GM23338 (cell line): ENCODE measurements at regions not wholly inside any gene's neighbourhood (a gene's known extent, or its start where the extent isn't known, plus 50 kb on each side); places are given as distances from the start of the nearest gene placed in this dataset.

Source experiments
- ATAC-seq: fragments of 200-7000 bp; cut with Tn5 transposase; 3 replicates; pipeline ENCODE4 v1.9.1; 2020
- DNase-seq: peaks from one replicate; pipeline ENCODE4 v3.0.0-alpha.2; 2015; ENCODE audit warnings: low spot score
- H2AFZ ChIP-seq: fragments of 200-600 bp; sonication (generic); 2 replicates; pipeline ENCODE4 v1.8.0; 2016; ENCODE audit warnings: antibody characterized with exemption, mild to moderate bottlenecking, moderate library complexity
- H3F3A ChIP-seq: fragments of 200-600 bp; sonication (generic); replicated peaks from 2 replicates; pipeline ENCODE4 v1.8.0; 2017; ENCODE audit warnings: antibody characterized with exemption, mixed run types, low read depth
- H3K27ac ChIP-seq: fragments of 200-600 bp; sonication (generic); 2 replicates; pipeline ENCODE4 v1.6.1; 2016; ENCODE audit warnings: low read depth
- H3K27me3 ChIP-seq: fragments of 200-600 bp; sonication (generic); 2 replicates; pipeline ENCODE4 v1.8.0; 2016; ENCODE audit warnings: mild to moderate bottlenecking, mixed run types, moderate library complexity; ENCODE audit not compliant: insufficient read depth
- H3K36me3 ChIP-seq: fragments of 200-600 bp; sonication (generic); 2 replicates; pipeline ENCODE4 v1.8.0; 2016; ENCODE audit warnings: mild to moderate bottlenecking; ENCODE audit not compliant: insufficient read depth
- H3K4me1 ChIP-seq: fragments of 200-600 bp; sonication (generic); 2 replicates; pipeline ENCODE4 v1.8.0; 2016; ENCODE audit warnings: mild to moderate bottlenecking, moderate library complexity; ENCODE audit not compliant: insufficient read depth
- H3K4me2 ChIP-seq: fragments of 200-600 bp; sonication (generic); 2 replicates; pipeline ENCODE4 v1.7.1; 2017; ENCODE audit warnings: mixed run types
- H3K4me3 ChIP-seq: fragments of 200-600 bp; sonication (generic); 2 replicates; pipeline ENCODE4 v1.6.1; 2016; ENCODE audit warnings: mixed run types
- H3K79me2 ChIP-seq: fragments of 200-600 bp; sonication (generic); replicated peaks from 2 replicates; pipeline ENCODE4 v1.8.0; 2017; ENCODE audit warnings: mild to moderate bottlenecking; ENCODE audit not compliant: insufficient read depth
- H3K9me2 ChIP-seq: fragments of 200-600 bp; sonication (generic); 2 replicates; pipeline ENCODE4 v1.8.0; 2017; ENCODE audit not compliant: insufficient read depth
- H4K20me1 ChIP-seq: fragments of 200-600 bp; sonication (generic); replicated peaks from 2 replicates; pipeline ENCODE4 v1.8.0; 2017; ENCODE audit warnings: mild to moderate bottlenecking; ENCODE audit not compliant: insufficient read depth
- H3K27ac Mint-ChIP-seq: 2 replicates; pipeline ENCODE4 v1.8.0; 2020; ENCODE audit warnings: inconsistent platforms, mild to moderate bottlenecking, moderate library complexity, mixed read lengths
- H3K27me3 Mint-ChIP-seq: 3 replicates; pipeline ENCODE4 v1.8.0; 2022; ENCODE audit warnings: low read depth, mild to moderate bottlenecking, moderate library complexity, mixed read lengths, inconsistent platforms; ENCODE audit not compliant: insufficient read depth, poor library complexity
- H3K36me3 Mint-ChIP-seq: 3 replicates; pipeline ENCODE4 v1.8.0; 2021; ENCODE audit warnings: low read depth, mild to moderate bottlenecking, inconsistent platforms, moderate library complexity, mixed read lengths
- H3K4me1 Mint-ChIP-seq: 3 replicates; pipeline ENCODE4 v1.8.0; 2020; ENCODE audit warnings: mild to moderate bottlenecking, inconsistent platforms, mixed read lengths
- H3K4me3 Mint-ChIP-seq: 3 replicates; pipeline ENCODE4 v1.8.0; 2021; ENCODE audit warnings: moderate library complexity, mild to moderate bottlenecking, inconsistent platforms, mixed read lengths
- H3K9me3 Mint-ChIP-seq: 3 replicates; pipeline ENCODE4 v1.8.0; 2020; ENCODE audit warnings: moderate library complexity, mild to moderate bottlenecking, inconsistent platforms, mixed read lengths
- CREB1 ChIP-seq: fragments of 250-450 bp; sonication (Bioruptor Pico); IDR thresholded peaks from 2 replicates; pipeline ENCODE4 v1.5.0; 2020; ENCODE audit warnings: low read depth, mild to moderate bottlenecking, moderate library complexity
- CTCF ChIP-seq, 2 experiments: fragments of 200-600 bp in 1 of 2; sonication (generic) in 1 of 2; conservative IDR thresholded peaks; 2 replicates each; pipeline versions ENCODE4 v1.5.1 to v1.6.1; 2016 to 2017; ENCODE audit warnings: antibody characterized with exemption in 2 of 2, low read depth in 2 of 2, mild to moderate bottlenecking in 2 of 2, moderate library complexity in 1 of 2
- EZH2 ChIP-seq: fragments of 200-600 bp; sonication (generic); IDR thresholded peaks from one replicate; pipeline ENCODE4 v1.8.0; 2017; ENCODE audit warnings: antibody characterized with exemption, mild to moderate bottlenecking, low read depth; ENCODE audit not compliant: unreplicated experiment
- EZH2phosphoT487 ChIP-seq: fragments of 200-600 bp; sonication (generic); IDR thresholded peaks from one replicate; pipeline ENCODE4 v1.8.1; 2018; ENCODE audit warnings: antibody characterized with exemption; ENCODE audit not compliant: unreplicated experiment
- JUNB ChIP-seq: IDR thresholded peaks from one replicate; pipeline ENCODE4 v1.6.1; 2016; ENCODE audit warnings: antibody characterized with exemption; ENCODE audit not compliant: unreplicated experiment
- NANOG ChIP-seq: IDR thresholded peaks from 2 replicates; pipeline ENCODE4 v1.6.1; 2016; ENCODE audit warnings: antibody characterized with exemption, borderline replicate concordance
- POLR2AphosphoS5 ChIP-seq: IDR thresholded peaks from 2 replicates; pipeline ENCODE4 v1.6.1; 2016; ENCODE audit warnings: antibody characterized with exemption, low read depth
- REST ChIP-seq: IDR thresholded peaks from one replicate; pipeline ENCODE4 v1.6.1; 2018; ENCODE audit warnings: antibody characterized with exemption; ENCODE audit not compliant: unreplicated experiment
- STAT1 ChIP-seq: IDR thresholded peaks from one replicate; pipeline ENCODE4 v1.6.1; 2016; ENCODE audit warnings: antibody characterized with exemption; ENCODE audit not compliant: unreplicated experiment
- ZNF331 ChIP-seq: fragments of 250-450 bp; sonication (Bioruptor Pico); IDR thresholded peaks from 2 replicates; pipeline ENCODE4 v1.5.0; 2020; ENCODE audit warnings: low read depth, mild to moderate bottlenecking, moderate library complexity
- ZNF462 ChIP-seq: fragments of 250-450 bp; sonication (Bioruptor Pico); IDR thresholded peaks from 2 replicates; pipeline ENCODE4 v1.5.0; 2020; ENCODE audit warnings: mild to moderate bottlenecking, moderate library complexity

GRCh38 chr14:62314221-62314620 lies 552.0 kb downstream of the SNAPC1 start:
- Mint-ChIP-seq H3K4me3 (no peak overlapping the region), H3K36me3 (no peaks in the 10 kb centered on the region), H3K9me3 (no peaks in the 10 kb centered on the region), H3K4me1 (no peaks in the 10 kb centered on the region), H3K27ac (no peak overlapping the region), H3K27me3 (no peaks in the 10 kb centered on the region)
- ATAC-seq (no peak), DNase-seq (no peak)
- Histone ChIP-seq H3K27ac (no peak overlapping the region), H3K27me3 (no peaks in the 10 kb centered on the region), H3K4me2 (no peak overlapping the region), H3K79me2 (no peaks in the 10 kb centered on the region), H4K20me1 (no peaks in the 10 kb centered on the region), H2AFZ (peak overlapping the region; percentile 36; the same call in 1 of the 2 replicates), H3K9me2 (no peaks in the 10 kb centered on the region), H3K4me1 (no peaks in the 10 kb centered on the region), H3K4me3 (no peak overlapping the region), H3K36me3 (no peaks in the 10 kb centered on the region), H3F3A (no peaks in the 10 kb centered on the region)
- TF ChIP-seq ZNF331 (CRISPR knock-in tag) (no peak), REST (no peak), JUNB (no peak), ZNF462 (no peak), CREB1 (CRISPR knock-in tag) (no peak), POLR2AphosphoS5 (no peak), NANOG (no peak), CTCF (conservative IDR thresholded peaks at IDR 0.05; ENCODE audit: low read depth in 2 of 2) (no peak), STAT1 (no peak), EZH2 (no peak), EZH2phosphoT487 (no peak)
